ENCODE measurements at regions not wholly inside any gene's neighbourhood (a gene's known extent, or its start where the extent isn't known, plus 50 kb on each side); places are given as distances from the start of the nearest gene placed in this dataset.
A peak's percentile ranks its signal among the peaks of the same experiment; 100 is the strongest.
"Not testable (repeated sequence)": the region's sequence is repeated elsewhere in the genome, so short reads cannot be mapped to it uniquely, and the experiment has no call there.

DNA sequence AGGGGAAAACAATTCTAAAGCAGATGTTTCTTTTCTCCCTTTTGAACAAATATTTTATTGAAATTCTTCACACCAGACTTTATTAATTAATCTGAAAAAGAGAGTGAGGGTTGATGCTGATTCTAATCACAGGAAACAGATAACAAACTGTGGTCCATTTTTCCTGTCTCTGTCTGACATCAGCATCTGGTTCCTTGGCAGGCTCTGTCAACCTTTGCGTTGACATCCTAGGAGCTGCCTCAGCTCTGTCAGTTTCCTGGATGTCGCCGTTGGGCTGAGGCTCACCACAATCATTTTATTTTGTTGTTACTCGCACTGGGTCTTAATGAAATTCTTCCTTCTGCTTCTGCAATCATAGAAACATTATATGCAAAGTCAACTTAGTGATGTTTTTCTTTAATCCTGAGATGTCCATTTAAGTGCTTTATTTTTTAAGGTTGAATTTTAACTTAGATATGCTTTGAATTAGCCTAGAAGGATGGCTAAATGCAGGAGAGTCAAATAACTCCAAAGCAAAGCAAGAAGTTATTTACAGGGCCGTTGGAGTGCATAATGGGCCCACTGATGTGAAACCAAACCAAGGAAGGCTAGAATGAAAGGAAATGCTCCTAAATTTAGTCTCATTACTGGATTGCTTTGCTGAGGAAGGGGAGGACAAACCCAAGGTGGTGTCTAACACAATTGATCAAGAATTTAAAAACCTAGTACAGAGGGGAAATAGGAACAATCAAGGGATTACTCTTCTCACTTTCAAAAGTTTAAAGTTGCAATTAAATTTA is 542.4 kb downstream of the FLRT2 start:
- Histone ChIP-seq H3K4me1 (ENCODE audit: control insufficient read depth in 5 of 5, insufficient read depth in 5 of 5, low read length in 5 of 5) (no peaks in the 10 kb centered on the region), H3K27me3 (ENCODE audit: control insufficient read depth in 3 of 3, insufficient read depth in 3 of 3, low read length in 2 of 3) (no peaks in the 10 kb centered on the region), H3K36me3 (ENCODE audit: control insufficient read depth in 4 of 4, insufficient read depth in 4 of 4, low read length in 4 of 4) (no peaks in the 10 kb centered on the region), H3K9me3 (ENCODE audit: control insufficient read depth in 4 of 4, insufficient read depth in 3 of 4, low read length in 3 of 4) (no peaks in the 10 kb centered on the region), H3K4me3 (no peak overlapping the region), H3K9ac (ENCODE audit: insufficient read depth in 1 of 2, low read length in 2 of 2) (no peak overlapping the region), H3K27ac (ENCODE audit: low read depth in 1 of 2, low read length in 1 of 2) (no peak overlapping the region)
- WGBS, 2 donors, result 9 to 30% methylated on average over 5 of the region's 5 CpGs
- ATAC-seq (ENCODE audit: insufficient read depth, low FRiP score) (no peak), DNase-seq (peak; percentile 21 to 56 (median 28))
- TF ChIP-seq, protein P1, sequence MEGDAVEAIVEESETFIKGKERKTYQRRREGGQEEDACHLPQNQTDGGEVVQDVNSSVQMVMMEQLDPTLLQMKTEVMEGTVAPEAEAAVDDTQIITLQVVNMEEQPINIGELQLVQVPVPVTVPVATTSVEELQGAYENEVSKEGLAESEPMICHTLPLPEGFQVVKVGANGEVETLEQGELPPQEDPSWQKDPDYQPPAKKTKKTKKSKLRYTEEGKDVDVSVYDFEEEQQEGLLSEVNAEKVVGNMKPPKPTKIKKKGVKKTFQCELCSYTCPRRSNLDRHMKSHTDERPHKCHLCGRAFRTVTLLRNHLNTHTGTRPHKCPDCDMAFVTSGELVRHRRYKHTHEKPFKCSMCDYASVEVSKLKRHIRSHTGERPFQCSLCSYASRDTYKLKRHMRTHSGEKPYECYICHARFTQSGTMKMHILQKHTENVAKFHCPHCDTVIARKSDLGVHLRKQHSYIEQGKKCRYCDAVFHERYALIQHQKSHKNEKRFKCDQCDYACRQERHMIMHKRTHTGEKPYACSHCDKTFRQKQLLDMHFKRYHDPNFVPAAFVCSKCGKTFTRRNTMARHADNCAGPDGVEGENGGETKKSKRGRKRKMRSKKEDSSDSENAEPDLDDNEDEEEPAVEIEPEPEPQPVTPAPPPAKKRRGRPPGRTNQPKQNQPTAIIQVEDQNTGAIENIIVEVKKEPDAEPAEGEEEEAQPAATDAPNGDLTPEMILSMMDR (IDR thresholded peaks at IDR 0.05; ENCODE audit: control extremely low read depth, extremely low read depth), result no peak

DNA sequence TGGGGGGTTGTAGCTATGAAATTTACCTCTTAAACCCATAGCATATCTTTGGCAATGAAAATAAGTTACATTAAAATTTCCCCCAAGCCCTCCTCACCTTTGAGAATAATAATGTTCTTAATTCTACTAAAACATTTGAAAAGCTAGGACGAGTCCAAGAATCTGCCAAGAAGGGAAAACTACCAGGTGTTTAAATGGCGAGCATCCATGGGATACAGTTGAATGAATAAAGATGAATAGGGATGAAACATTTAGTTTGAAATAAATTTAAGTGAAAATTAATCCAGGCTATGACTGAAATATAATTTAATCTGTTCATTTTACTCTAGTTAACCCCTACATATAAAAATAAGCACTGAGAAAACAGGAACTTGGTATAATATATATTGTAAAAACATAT is 536.7 kb downstream of the FLRT2 start:
- no peak overlapping the region for H3K4me3 ChIP-seq
- ATAC-seq (ENCODE audit: insufficient read depth, low FRiP score) (no peak), DNase-seq (no peak)
- no peak overlapping the region for H3K9ac ChIP-seq (ENCODE audit: insufficient read depth in 1 of 2, low read length in 2 of 2)
- H3K27ac ChIP-seq (ENCODE audit: low read depth in 1 of 2, low read length in 1 of 2), result no peak overlapping the region
- TF ChIP-seq, protein P1 (IDR thresholded peaks at IDR 0.05; ENCODE audit: control extremely low read depth, extremely low read depth), result no peak
- WGBS, 2 donors, result 88 to 90% methylated on average over 2 of the region's 2 CpGs
- H3K27me3 ChIP-seq (ENCODE audit: control insufficient read depth in 3 of 3, insufficient read depth in 3 of 3, low read length in 2 of 3), result no peaks in the 10 kb centered on the region
- no peaks in the 10 kb centered on the region for H3K4me1 ChIP-seq (ENCODE audit: control insufficient read depth in 5 of 5, insufficient read depth in 5 of 5, low read length in 5 of 5)
- H3K36me3 ChIP-seq (ENCODE audit: control insufficient read depth in 4 of 4, insufficient read depth in 4 of 4, low read length in 4 of 4), result no peaks in the 10 kb centered on the region
- no peaks in the 10 kb centered on the region for H3K9me3 ChIP-seq (ENCODE audit: control insufficient read depth in 4 of 4, insufficient read depth in 3 of 4, low read length in 3 of 4)

DNA sequence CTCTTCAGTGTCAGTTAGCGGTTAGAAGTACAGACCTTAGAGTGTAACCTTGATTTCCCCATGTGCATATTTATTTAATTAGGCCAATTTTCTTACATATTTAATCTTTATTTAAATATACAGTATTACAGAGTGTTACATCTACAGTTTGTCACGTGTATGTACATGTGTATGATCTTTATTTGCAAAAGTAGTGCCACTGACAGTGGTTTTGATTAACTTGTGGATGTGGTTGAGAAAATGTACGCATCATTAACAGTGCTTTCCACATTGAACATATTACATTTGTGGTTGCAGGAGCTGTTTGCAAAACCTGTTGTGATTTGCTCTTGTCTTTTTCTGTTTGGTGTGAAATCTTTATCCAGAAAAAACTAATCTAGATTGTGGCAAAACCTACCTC is 535.5 kb downstream of the FLRT2 start:
- DNase-seq (no peak), ATAC-seq (ENCODE audit: insufficient read depth, low FRiP score) (no peak)
- 81 to 85% methylated on average over 3 of the region's 3 CpGs for WGBS, 2 donors
- H3K36me3 ChIP-seq (ENCODE audit: control insufficient read depth in 4 of 4, insufficient read depth in 4 of 4, low read length in 4 of 4), result no peaks in the 10 kb centered on the region
- TF ChIP-seq, protein P1 (IDR thresholded peaks at IDR 0.05; ENCODE audit: control extremely low read depth, extremely low read depth), result no peak
- H3K27ac ChIP-seq (ENCODE audit: low read depth in 1 of 2, low read length in 1 of 2), result no peak overlapping the region
- H3K4me3 ChIP-seq, result no peak overlapping the region
- no peak overlapping the region for H3K9ac ChIP-seq (ENCODE audit: insufficient read depth in 1 of 2, low read length in 2 of 2)
- no peaks in the 10 kb centered on the region for H3K4me1 ChIP-seq (ENCODE audit: control insufficient read depth in 5 of 5, insufficient read depth in 5 of 5, low read length in 5 of 5)
- H3K27me3 ChIP-seq (ENCODE audit: control insufficient read depth in 3 of 3, insufficient read depth in 3 of 3, low read length in 2 of 3), result no peaks in the 10 kb centered on the region
- no peaks in the 10 kb centered on the region for H3K9me3 ChIP-seq (ENCODE audit: control insufficient read depth in 4 of 4, insufficient read depth in 3 of 4, low read length in 3 of 4)

DNA sequence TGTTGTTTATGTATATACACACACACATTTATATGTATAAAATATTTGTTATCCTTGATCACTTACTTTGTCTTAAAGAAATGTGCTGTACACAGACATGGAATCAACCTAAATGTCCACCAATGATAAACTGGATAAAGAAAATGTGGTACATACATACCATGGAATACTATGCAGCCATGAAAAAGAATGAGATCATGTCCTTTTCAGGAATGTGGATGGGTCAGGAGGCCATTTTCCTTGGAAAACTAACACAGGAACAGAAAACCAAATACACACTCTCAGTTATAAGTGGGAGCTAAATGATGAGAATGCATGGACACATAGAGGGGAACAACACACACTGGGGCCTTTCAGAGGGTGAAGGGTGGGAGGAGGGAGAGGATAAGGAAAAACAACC is 534.7 kb downstream of the FLRT2 start:
- not testable (repeated sequence) for ATAC-seq (ENCODE audit: insufficient read depth, low FRiP score); H3K9ac ChIP-seq (ENCODE audit: insufficient read depth in 1 of 2, low read length in 2 of 2); H3K27me3 ChIP-seq (ENCODE audit: control insufficient read depth in 3 of 3, insufficient read depth in 3 of 3, low read length in 2 of 3); H3K4me3 ChIP-seq; H3K36me3 ChIP-seq (ENCODE audit: control insufficient read depth in 4 of 4, insufficient read depth in 4 of 4, low read length in 4 of 4); H3K4me1 ChIP-seq (ENCODE audit: control insufficient read depth in 5 of 5, insufficient read depth in 5 of 5, low read length in 5 of 5); H3K27ac ChIP-seq (ENCODE audit: low read depth in 1 of 2, low read length in 1 of 2); DNase-seq; H3K9me3 ChIP-seq (ENCODE audit: control insufficient read depth in 4 of 4, insufficient read depth in 3 of 4, low read length in 3 of 4)
